Neuronal stem cell (in vitro differentiated cells): ENCODE measurements at regions not wholly inside any gene's neighbourhood (a gene's known extent, or its start where the extent isn't known, plus 50 kb on each side); places are given as distances from the start of the nearest gene placed in this dataset.

Experiments
- DNase-seq: peaks from one replicate; pipeline ENCODE4 v3.0.0-alpha.2; 2013; ENCODE audit warnings: low spot score
- H2AFZ ChIP-seq: one replicate; pipeline ENCODE4 v1.6.1; 2013; ENCODE audit warnings: mild to moderate bottlenecking, low read length, inconsistent platforms
- H2AK5ac ChIP-seq: 2 replicates; pipeline ENCODE4 v1.6.1; 2013; ENCODE audit warnings: low read depth, mild to moderate bottlenecking, inconsistent platforms, low read length, moderate library complexity, mixed read lengths
- H2BK120ac ChIP-seq: 2 replicates; pipeline ENCODE4 v1.6.1; 2013; ENCODE audit warnings: low read depth, mild to moderate bottlenecking, inconsistent platforms, low read length, moderate library complexity, mixed read lengths
- H2BK12ac ChIP-seq: one replicate; pipeline ENCODE4 v1.6.1; 2013; ENCODE audit warnings: low read length, inconsistent platforms
- H2BK15ac ChIP-seq: 2 replicates; pipeline ENCODE4 v1.6.1; 2013; ENCODE audit warnings: mild to moderate bottlenecking, low read length, inconsistent platforms, mixed read lengths
- H2BK5ac ChIP-seq: one replicate; pipeline ENCODE4 v1.6.1; 2013; ENCODE audit warnings: inconsistent platforms, mild to moderate bottlenecking, low read length, moderate library complexity
- H3K14ac ChIP-seq: one replicate; pipeline ENCODE4 v1.6.1; 2013; ENCODE audit warnings: low read length, inconsistent platforms
- H3K18ac ChIP-seq: 2 replicates; pipeline ENCODE4 v1.6.1; 2013; ENCODE audit warnings: low read length, inconsistent platforms
- H3K23ac ChIP-seq: 2 replicates; pipeline ENCODE4 v1.6.1; 2013; ENCODE audit warnings: low read depth, mild to moderate bottlenecking, mixed read lengths, low read length, inconsistent platforms; ENCODE audit not compliant: poor library complexity
- H3K27ac ChIP-seq: replicated peaks from 3 replicates; pipeline ENCODE4 v1.5.1; 2013; ENCODE audit warnings: low read length, inconsistent platforms
- H3K27me3 ChIP-seq, 3 experiments: 2 replicates each; pipeline ENCODE4 v1.6.1; 2013; ENCODE audit warnings: low read length in 3 of 3, mild to moderate bottlenecking in 2 of 3, inconsistent platforms in 1 of 3, low read depth in 1 of 3, mixed read lengths in 1 of 3, moderate library complexity in 1 of 3; ENCODE audit not compliant: control insufficient read depth in 3 of 3, insufficient read depth in 3 of 3
- H3K36me3 ChIP-seq, 2 donors: replicated peaks in 1 of 2; 2 replicates each; pipeline ENCODE4 v1.6.1; 2013; ENCODE audit warnings: low read length in 2 of 2; ENCODE audit not compliant: control insufficient read depth in 2 of 2, insufficient read depth in 2 of 2
- H3K4ac ChIP-seq: 2 replicates; pipeline ENCODE4 v1.6.1; 2013; ENCODE audit warnings: inconsistent platforms, mild to moderate bottlenecking, low read length, moderate library complexity
- H3K4me1 ChIP-seq, 2 donors: 1 replicate in 1 of 2; 2 replicates in 1 of 2; pipeline ENCODE4 v1.6.1; 2013; ENCODE audit warnings: low read length in 2 of 2, low read depth in 1 of 2; ENCODE audit not compliant: control insufficient read depth in 2 of 2, insufficient read depth in 1 of 2
- H3K4me2 ChIP-seq: one replicate; pipeline ENCODE4 v1.6.1; 2013; ENCODE audit warnings: mild to moderate bottlenecking, low read length, inconsistent platforms; ENCODE audit not compliant: insufficient read depth, poor library complexity, severe bottlenecking
- H3K4me3 ChIP-seq, 2 donors: 2 replicates each; pipeline ENCODE4 v1.5.1; 2013; ENCODE audit warnings: low read length in 2 of 2, mild to moderate bottlenecking in 2 of 2, inconsistent platforms in 1 of 2, moderate library complexity in 1 of 2
- H3K79me1 ChIP-seq: one replicate; pipeline ENCODE4 v1.6.1; 2013; ENCODE audit warnings: low read depth, mild to moderate bottlenecking, inconsistent platforms, low read length, moderate library complexity
- H3K9ac ChIP-seq: one replicate; pipeline ENCODE4 v1.6.1; 2013; ENCODE audit warnings: mild to moderate bottlenecking, low read depth, low read length, inconsistent platforms; ENCODE audit not compliant: poor library complexity
- H3K9me3 ChIP-seq, 2 donors: replicated peaks in 1 of 2; 2 replicates each; pipeline versions ENCODE3 to v1.6.1; 2013; ENCODE audit warnings: low read length in 2 of 2, mild to moderate bottlenecking in 2 of 2, inconsistent platforms in 1 of 2, low read depth in 1 of 2, mixed read lengths in 1 of 2, moderate library complexity in 1 of 2; ENCODE audit not compliant: control insufficient read depth in 2 of 2, insufficient read depth in 1 of 2
- H4K8ac ChIP-seq: one replicate; pipeline ENCODE4 v1.6.1; 2013; ENCODE audit warnings: low read depth, mild to moderate bottlenecking, inconsistent platforms, low read length, moderate library complexity
- H4K91ac ChIP-seq: one replicate; pipeline ENCODE4 v1.6.1; 2013; ENCODE audit warnings: low read length, low read depth, mild to moderate bottlenecking, inconsistent platforms; ENCODE audit not compliant: poor library complexity
- WGBS, 2 donors: extraction: QIAGEN DNeasy Blood & Tissue Kit; methylation state at CpG; one replicate each; pipeline ENCODE4 v1.1.7; 2013; ENCODE audit warnings: missing lambda C conversion rate in 2 of 2, mixed read lengths in 1 of 2; ENCODE audit not compliant: insufficient read length in 2 of 2, insufficient replicate concordance in 1 of 2; ENCODE audit errors: extremely low coverage in 2 of 2; 5-methylcytosine and 5-hydroxymethylcytosine counted together

- no peak overlapping the region for H4K91ac ChIP-seq
- no peak overlapping the region for H3K9ac ChIP-seq
- no peak for DNase-seq
- WGBS, 2 donors, result no CpG with 5 or more reads among the region's 6 CpGs
- peaks cover 8 to 25% of the 10 kb centered on the region in 2 donors for H3K4me1 ChIP-seq
- H3K4me3 ChIP-seq, result no peak overlapping the region
- no peak overlapping the region for H2AK5ac ChIP-seq
- H3K4ac ChIP-seq, result no peak overlapping the region
- no peak overlapping the region for H3K4me2 ChIP-seq
- no peak overlapping the region for H2BK15ac ChIP-seq
- H3K27ac ChIP-seq, result no peak overlapping the region
- no peak overlapping the region for H2AFZ ChIP-seq
- H3K27me3 ChIP-seq, result no peaks in the 10 kb centered on the region
- H2BK5ac ChIP-seq, result no peak overlapping the region
- no peaks in the 10 kb centered on the region for H3K36me3 ChIP-seq
- H3K14ac ChIP-seq, result no peak overlapping the region
- no peak overlapping the region for H3K18ac ChIP-seq
- H3K23ac ChIP-seq, result no peak overlapping the region
- no peaks in the 10 kb centered on the region for H3K79me1 ChIP-seq
- peaks cover 3 to 14% of the 10 kb centered on the region in 2 donors for H3K9me3 ChIP-seq
- H4K8ac ChIP-seq, result no peak overlapping the region
- H2BK12ac ChIP-seq, result no peak overlapping the region
- no peak overlapping the region for H2BK120ac ChIP-seq
Measured at GRCh38 chr2:16212321-16212720, 272.0 kb downstream of the MYCN start.

DNA sequence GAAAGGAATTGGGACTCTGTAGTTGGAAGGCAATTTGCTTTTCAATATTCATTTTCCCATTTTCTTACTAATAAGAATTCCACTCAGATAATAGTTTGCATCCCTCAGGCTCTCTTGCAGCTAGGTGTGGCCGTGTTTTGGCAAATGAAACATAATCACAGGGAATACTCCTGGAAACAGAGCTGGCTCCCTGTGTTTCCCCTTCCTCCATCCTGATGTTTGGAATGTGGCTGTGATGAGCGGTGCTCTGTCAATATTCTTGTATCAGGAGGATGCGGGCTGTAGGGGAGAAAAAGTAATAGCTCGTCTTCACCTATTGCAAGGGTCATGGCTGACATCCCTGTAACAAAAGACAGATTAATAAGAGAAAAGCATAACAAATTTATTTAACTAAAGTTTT, 271.0 kb downstream of the MYCN start:
- Histone ChIP-seq H2BK15ac (no peak overlapping the region), H2BK120ac (no peak overlapping the region), H3K4ac (no peak overlapping the region), H3K4me1 (peaks cover 6 to 16% of the 10 kb centered on the region in 2 donors), H3K27ac (no peak overlapping the region), H3K79me1 (no peaks in the 10 kb centered on the region), H3K14ac (no peak overlapping the region), H3K9ac (no peak overlapping the region), H2BK12ac (no peak overlapping the region), H3K36me3 (no peaks in the 10 kb centered on the region), H2BK5ac (no peak overlapping the region), H3K23ac (no peak overlapping the region), H3K4me2 (no peak overlapping the region), H4K91ac (no peak overlapping the region), H2AK5ac (no peak overlapping the region), H3K27me3 (no peaks in the 10 kb centered on the region), H2AFZ (no peak overlapping the region), H3K4me3 (no peak overlapping the region), H3K18ac (no peak overlapping the region), H3K9me3 (peaks cover 3 to 14% of the 10 kb centered on the region in 2 donors), H4K8ac (no peak overlapping the region)
- no peak for DNase-seq
- no CpG with 5 or more reads among the region's 4 CpGs for WGBS, 2 donors

DNA sequence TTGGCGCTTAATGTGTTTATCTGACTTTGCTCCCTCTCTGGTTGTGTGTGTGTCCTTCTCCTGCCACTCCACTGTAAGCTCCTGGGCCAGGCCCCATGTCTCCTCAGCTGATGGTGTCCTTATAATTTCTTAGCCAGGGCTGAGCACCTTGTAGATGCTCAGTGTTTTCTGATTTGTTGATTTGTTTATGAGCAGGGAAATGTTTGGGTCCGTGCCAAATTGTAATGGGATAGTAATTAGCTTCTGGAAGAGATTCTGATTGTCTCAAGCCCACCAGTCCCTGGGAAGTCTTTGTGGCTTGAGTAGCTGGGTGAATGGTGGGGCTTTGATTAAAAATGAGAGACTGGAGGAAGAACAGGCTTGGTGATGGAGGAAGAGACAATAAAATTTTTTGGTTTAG, 270.5 kb downstream of the MYCN start:
- Histone ChIP-seq H3K4me2 (no peak overlapping the region), H3K18ac (no peak overlapping the region), H2AK5ac (no peak overlapping the region), H2BK15ac (no peak overlapping the region), H4K8ac (no peak overlapping the region), H2AFZ (no peak overlapping the region), H3K27me3 (no peaks in the 10 kb centered on the region), H2BK5ac (no peak overlapping the region), H3K4ac (no peak overlapping the region), H3K9me3 (peaks cover 3 to 14% of the 10 kb centered on the region in 2 donors), H3K23ac (no peak overlapping the region), H4K91ac (no peak overlapping the region), H3K27ac (no peak overlapping the region), H3K36me3 (no peaks in the 10 kb centered on the region), H3K4me1 (peaks cover under 1 to 13% of the 10 kb centered on the region in 2 donors), H3K9ac (no peak overlapping the region), H2BK120ac (no peak overlapping the region), H3K4me3 (no peak overlapping the region), H2BK12ac (no peak overlapping the region), H3K79me1 (no peaks in the 10 kb centered on the region), H3K14ac (no peak overlapping the region)
- no CpG with 5 or more reads among the region's 2 CpGs for WGBS, 2 donors
- DNase-seq, result no peak

DNA sequence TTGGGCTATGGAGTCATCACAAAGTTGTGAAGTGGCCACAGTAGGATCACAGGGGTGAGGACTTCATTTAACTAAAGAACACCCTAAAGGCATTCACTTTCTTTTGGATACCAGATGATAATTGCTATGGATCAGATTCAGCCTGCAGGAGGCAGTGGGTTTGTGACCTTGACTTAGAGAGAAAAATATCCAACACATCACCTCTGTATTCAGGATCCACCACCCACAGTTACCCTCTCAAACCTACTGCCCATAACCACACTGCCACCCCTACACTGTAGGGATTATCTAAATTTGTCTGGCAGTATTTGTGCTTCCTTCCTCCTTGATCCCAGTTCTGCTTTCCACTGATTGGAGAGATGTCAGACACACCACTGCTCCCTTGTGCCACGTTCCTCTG, 269.4 kb downstream of the MYCN start:
- Histone ChIP-seq H2AFZ (no peak overlapping the region), H3K4me3 (no peak overlapping the region), H3K4me1 (peaks cover 6 to 11% of the 10 kb centered on the region in 2 donors), H2BK15ac (no peak overlapping the region), H3K9ac (no peak overlapping the region), H2BK5ac (no peak overlapping the region), H2BK120ac (no peak overlapping the region), H3K36me3 (no peaks in the 10 kb centered on the region), H3K4ac (no peak overlapping the region), H3K18ac (no peak overlapping the region), H3K14ac (no peak overlapping the region), H4K8ac (no peak overlapping the region), H2BK12ac (no peak overlapping the region), H3K23ac (no peak overlapping the region), H3K79me1 (no peaks in the 10 kb centered on the region), H3K9me3 (peaks cover 3 to 14% of the 10 kb centered on the region in 2 donors), H3K4me2 (no peak overlapping the region), H4K91ac (no peak overlapping the region), H3K27me3 (no peaks in the 10 kb centered on the region), H3K27ac (no peak overlapping the region), H2AK5ac (no peak overlapping the region)
- DNase-seq, result no peak
- no CpG with 5 or more reads among the region's 1 CpG for WGBS, 2 donors
